Ureter (tissue), 1 donor: ENCODE measurements at regions not wholly inside any gene's neighbourhood (a gene's known extent, or its start where the extent isn't known, plus 50 kb on each side); places are given as distances from the start of the nearest gene placed in this dataset.
A peak's percentile ranks its signal among the peaks of the same experiment; 100 is the strongest.

ENCODE experiments used
- DNase-seq: peaks from one replicate; pipeline ENCODE4 v3.0.0-alpha.2; 2020; ENCODE audit warnings: low spot score
- donor health status: DM: yes; HTN: yes; CAD: no.

DNA sequence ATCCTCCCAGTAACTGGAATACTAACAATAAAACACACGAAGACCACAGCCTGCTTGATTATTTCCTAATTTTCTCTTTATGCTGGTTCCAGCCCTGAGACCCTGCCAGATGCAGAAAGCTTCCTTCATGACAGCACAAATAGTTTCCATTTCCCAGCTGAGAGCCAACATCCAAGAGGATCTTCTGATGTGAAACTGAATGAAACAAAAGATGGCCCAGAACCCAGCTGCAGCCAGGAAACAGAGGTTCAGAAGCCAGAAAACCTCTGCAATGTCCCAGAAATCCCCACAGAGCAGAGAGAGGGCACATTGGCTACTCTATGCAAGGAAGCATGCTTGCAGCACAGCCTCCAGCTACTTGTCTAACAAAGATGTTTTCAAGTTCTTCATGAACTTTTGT lies 61.8 kb upstream of the PLEKHG1 start:
- DNase-seq, result peak; percentile 47

GRCh38 chr6:150539111-150539510 lies 60.6 kb upstream of the PLEKHG1 start:
- DNase-seq, result no peak

- no peak for DNase-seq
These were observed 60.1 kb upstream of the PLEKHG1 start for GRCh38 chr6:150539568-150539967.

GRCh38 chr6:150541576-150541975 lies 58.1 kb upstream of the PLEKHG1 start:
- no peak for DNase-seq

GRCh38 chr6:150543178-150543577 lies 56.5 kb upstream of the PLEKHG1 start:
- no peak for DNase-seq

GRCh38 chr6:150544793-150545192 lies 54.9 kb upstream of the PLEKHG1 start:
- no peak for DNase-seq

DNA sequence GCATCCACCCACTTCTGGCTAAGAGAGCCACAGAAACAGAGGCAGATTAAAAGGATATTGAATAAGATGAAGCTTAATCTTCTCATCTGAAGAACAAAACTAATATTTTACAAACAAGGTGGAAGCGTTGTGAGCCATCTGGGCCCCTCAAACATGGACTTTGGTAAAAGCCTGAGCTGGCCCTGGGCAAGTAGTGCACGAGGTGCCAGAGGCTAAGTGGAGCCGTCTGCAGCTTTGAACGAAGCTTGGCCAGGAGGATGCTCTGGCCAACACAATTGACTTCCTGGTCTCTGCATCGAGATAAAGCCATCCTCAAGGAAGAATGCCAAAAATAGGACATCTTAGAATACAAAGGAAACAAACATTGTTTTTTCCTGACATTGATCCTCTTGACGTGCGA lies 53.2 kb upstream of the PLEKHG1 start:
- no peak for DNase-seq

GRCh38 chr6:150547502-150548222 lies 52.0 kb upstream of the PLEKHG1 start:
- no peak for DNase-seq

GRCh38 chr6:150548330-150548729 lies 51.4 kb upstream of the PLEKHG1 start:
- DNase-seq, result no peak

GRCh38 chr6:150549007-150549406 lies 50.7 kb upstream of the PLEKHG1 start:
- no peak for DNase-seq

- no peak for DNase-seq
These were observed 50.0 kb upstream of the PLEKHG1 start for GRCh38 chr6:150549674-150550101.
